ENCODE measurements at regions not wholly inside any gene's neighbourhood (a gene's known extent, or its start where the extent isn't known, plus 50 kb on each side); places are given as distances from the start of the nearest gene placed in this dataset.

- TF ChIP-seq, protein P1, sequence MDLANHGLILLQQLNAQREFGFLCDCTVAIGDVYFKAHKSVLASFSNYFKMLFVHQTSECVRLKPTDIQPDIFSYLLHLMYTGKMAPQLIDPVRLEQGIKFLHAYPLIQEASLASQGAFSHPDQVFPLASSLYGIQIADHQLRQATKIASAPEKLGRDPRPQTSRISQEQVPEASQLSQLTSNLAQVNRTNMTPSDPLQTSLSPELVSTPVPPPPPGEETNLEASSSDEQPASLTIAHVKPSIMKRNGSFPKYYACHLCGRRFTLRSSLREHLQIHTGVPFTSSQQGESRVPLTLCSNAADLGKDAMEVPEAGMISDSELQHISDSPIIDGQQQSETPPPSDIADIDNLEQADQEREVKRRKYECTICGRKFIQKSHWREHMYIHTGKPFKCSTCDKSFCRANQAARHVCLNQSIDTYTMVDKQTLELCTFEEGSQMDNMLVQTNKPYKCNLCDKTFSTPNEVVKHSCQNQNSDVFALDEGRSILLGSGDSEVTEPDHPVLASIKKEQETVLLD (IDR thresholded peaks at IDR 0.05) = no peak
- TF ChIP-seq XRCC3 (IDR thresholded peaks at IDR 0.05) (no peak), POLR2AphosphoS2 (IDR thresholded peaks at IDR 0.05; ENCODE audit: low read length) (no peak), SP2 (IDR thresholded peaks at IDR 0.05; ENCODE audit: extremely low read depth, low read depth, low read length, poor library complexity, severe bottlenecking) (no peak), ZNF311 (CRISPR knock-in tag; IDR thresholded peaks at IDR 0.05) (no peak), FOXK2 (conservative IDR thresholded peaks at IDR 0.05 in 1 of 2, IDR thresholded peaks at IDR 0.05 in 1 of 2; ENCODE audit: low read depth in 2 of 2) (no peak), NFE2 (IDR thresholded peaks at IDR 0.05; ENCODE audit: low read depth) (no peak)
- TF ChIP-seq, protein P2, sequence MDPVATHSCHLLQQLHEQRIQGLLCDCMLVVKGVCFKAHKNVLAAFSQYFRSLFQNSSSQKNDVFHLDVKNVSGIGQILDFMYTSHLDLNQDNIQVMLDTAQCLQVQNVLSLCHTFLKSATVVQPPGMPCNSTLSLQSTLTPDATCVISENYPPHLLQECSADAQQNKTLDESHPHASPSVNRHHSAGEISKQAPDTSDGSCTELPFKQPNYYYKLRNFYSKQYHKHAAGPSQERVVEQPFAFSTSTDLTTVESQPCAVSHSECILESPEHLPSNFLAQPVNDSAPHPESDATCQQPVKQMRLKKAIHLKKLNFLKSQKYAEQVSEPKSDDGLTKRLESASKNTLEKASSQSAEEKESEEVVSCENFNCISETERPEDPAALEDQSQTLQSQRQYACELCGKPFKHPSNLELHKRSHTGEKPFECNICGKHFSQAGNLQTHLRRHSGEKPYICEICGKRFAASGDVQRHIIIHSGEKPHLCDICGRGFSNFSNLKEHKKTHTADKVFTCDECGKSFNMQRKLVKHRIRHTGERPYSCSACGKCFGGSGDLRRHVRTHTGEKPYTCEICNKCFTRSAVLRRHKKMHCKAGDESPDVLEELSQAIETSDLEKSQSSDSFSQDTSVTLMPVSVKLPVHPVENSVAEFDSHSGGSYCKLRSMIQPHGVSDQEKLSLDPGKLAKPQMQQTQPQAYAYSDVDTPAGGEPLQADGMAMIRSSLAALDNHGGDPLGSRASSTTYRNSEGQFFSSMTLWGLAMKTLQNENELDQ (CRISPR knock-in tag; IDR thresholded peaks at IDR 0.05; ENCODE audit: borderline replicate concordance) = no peak
- TF ChIP-seq, protein P3, sequence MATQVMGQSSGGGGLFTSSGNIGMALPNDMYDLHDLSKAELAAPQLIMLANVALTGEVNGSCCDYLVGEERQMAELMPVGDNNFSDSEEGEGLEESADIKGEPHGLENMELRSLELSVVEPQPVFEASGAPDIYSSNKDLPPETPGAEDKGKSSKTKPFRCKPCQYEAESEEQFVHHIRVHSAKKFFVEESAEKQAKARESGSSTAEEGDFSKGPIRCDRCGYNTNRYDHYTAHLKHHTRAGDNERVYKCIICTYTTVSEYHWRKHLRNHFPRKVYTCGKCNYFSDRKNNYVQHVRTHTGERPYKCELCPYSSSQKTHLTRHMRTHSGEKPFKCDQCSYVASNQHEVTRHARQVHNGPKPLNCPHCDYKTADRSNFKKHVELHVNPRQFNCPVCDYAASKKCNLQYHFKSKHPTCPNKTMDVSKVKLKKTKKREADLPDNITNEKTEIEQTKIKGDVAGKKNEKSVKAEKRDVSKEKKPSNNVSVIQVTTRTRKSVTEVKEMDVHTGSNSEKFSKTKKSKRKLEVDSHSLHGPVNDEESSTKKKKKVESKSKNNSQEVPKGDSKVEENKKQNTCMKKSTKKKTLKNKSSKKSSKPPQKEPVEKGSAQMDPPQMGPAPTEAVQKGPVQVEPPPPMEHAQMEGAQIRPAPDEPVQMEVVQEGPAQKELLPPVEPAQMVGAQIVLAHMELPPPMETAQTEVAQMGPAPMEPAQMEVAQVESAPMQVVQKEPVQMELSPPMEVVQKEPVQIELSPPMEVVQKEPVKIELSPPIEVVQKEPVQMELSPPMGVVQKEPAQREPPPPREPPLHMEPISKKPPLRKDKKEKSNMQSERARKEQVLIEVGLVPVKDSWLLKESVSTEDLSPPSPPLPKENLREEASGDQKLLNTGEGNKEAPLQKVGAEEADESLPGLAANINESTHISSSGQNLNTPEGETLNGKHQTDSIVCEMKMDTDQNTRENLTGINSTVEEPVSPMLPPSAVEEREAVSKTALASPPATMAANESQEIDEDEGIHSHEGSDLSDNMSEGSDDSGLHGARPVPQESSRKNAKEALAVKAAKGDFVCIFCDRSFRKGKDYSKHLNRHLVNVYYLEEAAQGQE (IDR thresholded peaks at IDR 0.05; ENCODE audit: borderline replicate concordance) = no peak
- TF ChIP-seq, protein P3 (CRISPR knock-in tag; IDR thresholded peaks at IDR 0.05; ENCODE audit: low read depth) = no peak
Measured at GRCh38 chr2:212864186-212864585, 287.2 kb downstream of the IKZF2 start.

Data from K562 (cell line).